CD4-positive, alpha-beta T cell (primary cell): ENCODE measurements at regions not wholly inside any gene's neighbourhood (a gene's known extent, or its start where the extent isn't known, plus 50 kb on each side); places are given as distances from the start of the nearest gene placed in this dataset.
"Not testable (repeated sequence)": the region's sequence is repeated elsewhere in the genome, so short reads cannot be mapped to it uniquely, and the experiment has no call there.

Experiments
- ATAC-seq: fragments of 200-7000 bp; cut with Tn5 transposase; one replicate; pipeline ENCODE4 v1.10.0; 2022; ENCODE audit warnings: mild to moderate bottlenecking; ENCODE audit not compliant: poor library complexity
- CTCF ChIA-PET: fragments of 350-600 bp; sonication (Branson Sonifier 250); formaldehyde crosslinking; loops from one replicate; lab custom pipeline; 2021; ENCODE audit warnings: antibody characterized with exemption, inconsistent platforms; lab: Charles Lee
- POLR2A ChIA-PET: fragments of 350-600 bp; sonication (Branson Sonifier 250); formaldehyde crosslinking; loops from one replicate; lab custom pipeline; 2021; ENCODE audit warnings: antibody characterized with exemption, inconsistent platforms; lab: Charles Lee
- DNase-seq, 14 experiments: peaks; one replicate each; pipeline ENCODE4 v3.0.0-alpha.2; 2013 to 2020; ENCODE audit warnings: mixed read lengths in 2 of 14
- H3K27ac ChIP-seq, 2 donors: one replicate each; pipeline versions ENCODE4 v1.5.1 to v1.7.0; 2013; ENCODE audit warnings: low read length in 2 of 2, low read depth in 1 of 2, mild to moderate bottlenecking in 1 of 2
- H3K27me3 ChIP-seq, 2 experiments: 1 replicate in 1 of 2; 2 replicates in 1 of 2; pipeline versions ENCODE4 v1.6.1 to v1.7.0; 2013; ENCODE audit warnings: low read length in 2 of 2, control low read depth in 1 of 2, mild to moderate bottlenecking in 1 of 2, moderate library complexity in 1 of 2; ENCODE audit not compliant: insufficient read depth in 2 of 2, control insufficient read depth in 1 of 2
- H3K36me3 ChIP-seq: one replicate; pipeline ENCODE4 v1.6.1; 2013; ENCODE audit warnings: low read length, control low read depth; ENCODE audit not compliant: insufficient read depth
- H3K4me1 ChIP-seq: one replicate; pipeline ENCODE4 v1.6.1; 2013; ENCODE audit warnings: low read length, control low read depth; ENCODE audit not compliant: insufficient read depth
- H3K4me3 ChIP-seq: one replicate; pipeline ENCODE4 v1.5.1; 2013; ENCODE audit warnings: mild to moderate bottlenecking, low read length, moderate library complexity
- H3K9me3 ChIP-seq, 2 experiments: 1 replicate in 1 of 2; 2 replicates in 1 of 2; pipeline versions ENCODE4 v1.6.1 to v1.7.0; 2013; ENCODE audit warnings: low read length in 2 of 2, mild to moderate bottlenecking in 2 of 2, control low read depth in 1 of 2, moderate library complexity in 1 of 2; ENCODE audit not compliant: control insufficient read depth in 1 of 2, insufficient read depth in 1 of 2
- H3K27ac Mint-ChIP-seq: one replicate; pipeline ENCODE4 v1.8.0; 2020; ENCODE audit warnings: mixed read lengths
- H3K27me3 Mint-ChIP-seq: one replicate; pipeline ENCODE4 v1.8.0; 2021; ENCODE audit warnings: mixed read lengths
- H3K36me3 Mint-ChIP-seq: one replicate; pipeline ENCODE4 v1.8.0; 2021; ENCODE audit warnings: low read depth, mixed read lengths
- H3K4me1 Mint-ChIP-seq: one replicate; pipeline ENCODE4 v1.8.0; 2021; ENCODE audit warnings: low read depth, mixed read lengths
- H3K4me3 Mint-ChIP-seq: one replicate; pipeline ENCODE4 v1.8.0; 2020; ENCODE audit warnings: mild to moderate bottlenecking, mixed read lengths
- H3K9me3 Mint-ChIP-seq: one replicate; pipeline ENCODE4 v1.8.0; 2020; ENCODE audit warnings: mixed read lengths
- intact Hi-C, 2 experiments: fragments of 100-400 bp; cut with DNase I in 1 of 2; cut with micrococcal nuclease in 1 of 2; formaldehyde crosslinking; loops; one replicate each; pipeline versions ENCODE4 v1.15.1 to v1.9.0; 2023 to 2025; cut with DNase I, micrococcal nuclease

DNA sequence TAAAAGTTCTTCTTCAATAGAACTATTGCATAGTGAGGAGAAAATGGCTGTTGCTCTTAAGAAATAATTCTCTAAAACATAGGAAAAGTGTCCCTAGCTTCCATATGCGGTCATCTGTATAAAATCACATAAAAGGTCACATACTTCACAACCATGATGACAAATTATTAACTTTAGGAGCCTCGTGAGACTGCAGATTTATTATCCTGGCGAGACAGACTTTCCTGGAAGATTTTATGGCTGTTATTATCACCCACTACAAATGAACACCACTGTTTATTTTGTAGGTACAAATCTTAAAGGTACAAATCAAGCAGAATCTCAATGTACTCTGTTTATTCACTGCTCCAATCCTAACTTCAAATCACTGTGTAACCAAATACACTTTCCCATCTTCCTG, 55.0 kb upstream of the AGAP4 start:
- H3K4me3 Mint-ChIP-seq, H3K9me3 Mint-ChIP-seq, DNase-seq, H3K27me3 Mint-ChIP-seq, H3K36me3 ChIP-seq, ATAC-seq, H3K4me3 ChIP-seq, CTCF ChIA-PET, H3K4me1 ChIP-seq, H3K36me3 Mint-ChIP-seq, H3K27ac Mint-ChIP-seq, H3K4me1 Mint-ChIP-seq, POLR2A ChIA-PET, H3K27me3 ChIP-seq, intact Hi-C loops, H3K27ac ChIP-seq, H3K9me3 ChIP-seq: not testable (repeated sequence)

DNA sequence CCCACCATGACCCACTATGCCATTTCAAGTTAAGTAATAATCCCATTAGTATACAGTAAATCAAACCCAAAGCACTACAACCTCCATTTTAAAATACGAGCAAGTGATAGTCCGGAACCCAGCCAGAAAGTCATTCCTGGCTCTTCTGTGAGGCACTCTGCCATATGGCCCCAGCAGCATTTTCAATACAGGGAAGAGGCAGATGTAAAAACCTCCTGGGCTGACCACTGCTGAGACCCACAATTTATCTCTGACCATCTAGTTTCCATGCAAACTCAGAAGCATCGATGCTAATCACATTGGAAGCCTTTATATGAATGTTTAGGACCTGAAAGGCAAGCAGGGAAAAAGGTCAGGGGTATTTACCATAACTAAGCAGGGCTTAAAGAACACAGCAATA, 56.3 kb upstream of the AGAP4 start:
- H3K27ac ChIP-seq, ATAC-seq, H3K27me3 Mint-ChIP-seq, intact Hi-C loops, H3K9me3 Mint-ChIP-seq, H3K27ac Mint-ChIP-seq, H3K4me3 Mint-ChIP-seq, H3K9me3 ChIP-seq, DNase-seq, H3K36me3 Mint-ChIP-seq, H3K36me3 ChIP-seq, H3K27me3 ChIP-seq, CTCF ChIA-PET, H3K4me1 Mint-ChIP-seq, H3K4me3 ChIP-seq, H3K4me1 ChIP-seq, POLR2A ChIA-PET: not testable (repeated sequence)

DNA sequence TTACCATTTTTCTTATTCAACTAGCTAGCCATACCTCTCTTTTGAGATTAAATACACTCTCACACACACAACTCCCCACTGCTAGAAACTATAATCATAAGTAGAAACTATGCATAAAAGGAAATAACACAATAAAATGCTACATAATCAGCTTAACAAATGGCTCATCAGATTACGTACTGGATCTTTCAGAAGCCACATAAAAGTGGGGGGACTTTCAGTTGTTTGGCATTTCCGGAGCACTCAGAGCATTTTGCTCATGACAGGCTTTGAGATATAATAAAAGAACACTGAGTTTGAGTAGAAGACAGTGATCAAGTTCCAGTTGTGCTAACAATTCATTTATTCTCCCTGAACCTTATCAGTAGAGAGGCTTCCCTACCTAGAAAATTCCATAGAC, 56.8 kb upstream of the AGAP4 start:
- DNase-seq, H3K4me3 Mint-ChIP-seq, H3K36me3 ChIP-seq, H3K4me3 ChIP-seq, H3K4me1 Mint-ChIP-seq, intact Hi-C loops, H3K9me3 Mint-ChIP-seq, CTCF ChIA-PET, H3K27me3 Mint-ChIP-seq, H3K9me3 ChIP-seq, H3K27me3 ChIP-seq, POLR2A ChIA-PET, H3K27ac Mint-ChIP-seq, H3K27ac ChIP-seq, H3K36me3 Mint-ChIP-seq, H3K4me1 ChIP-seq: not testable (repeated sequence)
- ATAC-seq: peak; percentile 51

DNA sequence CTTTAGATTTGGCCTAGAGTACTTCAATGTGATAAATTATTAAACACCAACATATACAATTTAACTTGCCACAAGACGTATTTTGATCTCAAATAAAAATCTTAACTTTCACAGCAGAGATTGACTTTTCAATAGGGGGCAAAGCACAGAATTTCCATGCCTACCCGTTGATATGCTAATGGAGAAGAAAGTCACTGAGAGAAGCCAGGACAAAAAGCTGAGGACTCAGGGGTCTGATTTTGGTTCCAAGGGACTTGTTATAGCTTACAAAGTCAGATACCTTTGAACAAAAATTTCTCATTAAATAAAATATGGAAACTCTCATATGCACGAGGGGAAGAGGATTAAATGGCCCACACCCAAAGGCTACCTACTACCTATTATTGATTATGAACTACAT, 59.1 kb upstream of the TIMM23 start:
- H3K9me3 Mint-ChIP-seq, CTCF ChIA-PET, DNase-seq, intact Hi-C loops, H3K4me1 ChIP-seq, H3K9me3 ChIP-seq, H3K27ac Mint-ChIP-seq, H3K36me3 ChIP-seq, H3K27me3 ChIP-seq, H3K4me1 Mint-ChIP-seq, H3K4me3 Mint-ChIP-seq, H3K27ac ChIP-seq, H3K4me3 ChIP-seq, ATAC-seq, POLR2A ChIA-PET, H3K27me3 Mint-ChIP-seq: not testable (repeated sequence)
- H3K36me3 Mint-ChIP-seq: peaks cover 34% of the 10 kb centered on the region

DNA sequence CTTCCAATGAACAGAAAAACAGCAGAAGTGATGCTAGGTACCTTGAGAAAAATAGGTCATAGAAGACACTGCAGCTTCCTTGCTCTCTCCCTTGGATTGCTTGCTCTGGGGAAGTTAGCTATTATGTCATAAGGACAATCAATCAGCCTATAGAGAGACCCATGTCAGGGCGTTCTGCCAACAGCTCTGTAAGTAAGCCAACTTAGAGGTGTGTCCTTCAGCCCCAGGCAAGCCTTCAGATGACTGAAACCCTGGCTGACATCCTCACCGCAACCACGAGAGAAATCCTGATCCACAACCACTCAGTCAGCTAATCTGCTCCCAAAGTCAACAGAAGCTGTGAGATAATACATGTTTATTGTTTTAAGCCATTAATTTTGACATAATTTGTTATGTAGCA, 57.5 kb upstream of the TIMM23 start:
- H3K36me3 ChIP-seq, DNase-seq, H3K27me3 ChIP-seq, H3K4me1 ChIP-seq, H3K27ac Mint-ChIP-seq, intact Hi-C loops, H3K4me3 Mint-ChIP-seq, CTCF ChIA-PET, H3K27ac ChIP-seq, H3K27me3 Mint-ChIP-seq, H3K4me1 Mint-ChIP-seq, ATAC-seq, H3K4me3 ChIP-seq, POLR2A ChIA-PET, H3K9me3 ChIP-seq, H3K9me3 Mint-ChIP-seq: not testable (repeated sequence)
- H3K36me3 Mint-ChIP-seq: peaks cover 30% of the 10 kb centered on the region

DNA sequence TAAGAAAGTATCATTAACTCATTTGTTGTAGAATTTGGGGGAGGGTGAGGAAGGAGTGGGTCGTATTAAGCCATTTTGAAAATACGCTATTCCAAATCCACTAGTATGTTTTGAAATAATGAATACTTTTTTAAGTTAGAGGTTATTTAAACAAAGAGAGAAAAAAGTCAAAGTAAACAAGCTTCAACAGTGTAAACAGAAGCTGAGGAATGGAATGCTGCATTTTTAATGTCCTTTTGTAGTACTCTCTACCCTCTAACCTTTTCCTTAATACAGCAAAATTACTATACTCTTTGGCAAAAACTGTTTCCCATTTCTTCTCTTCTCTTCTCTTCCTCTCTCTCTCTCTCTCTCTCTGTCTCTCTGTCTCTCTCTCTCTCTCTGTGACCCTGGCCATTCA, 56.7 kb upstream of the TIMM23 start:
- H3K9me3 Mint-ChIP-seq, H3K36me3 ChIP-seq, H3K4me3 ChIP-seq, DNase-seq, H3K9me3 ChIP-seq, H3K27ac Mint-ChIP-seq, H3K4me1 Mint-ChIP-seq, H3K27ac ChIP-seq, H3K4me1 ChIP-seq, H3K27me3 ChIP-seq, ATAC-seq, POLR2A ChIA-PET, intact Hi-C loops, H3K4me3 Mint-ChIP-seq, H3K27me3 Mint-ChIP-seq, CTCF ChIA-PET: not testable (repeated sequence)
- peaks cover 29% of the 10 kb centered on the region for H3K36me3 Mint-ChIP-seq

DNA sequence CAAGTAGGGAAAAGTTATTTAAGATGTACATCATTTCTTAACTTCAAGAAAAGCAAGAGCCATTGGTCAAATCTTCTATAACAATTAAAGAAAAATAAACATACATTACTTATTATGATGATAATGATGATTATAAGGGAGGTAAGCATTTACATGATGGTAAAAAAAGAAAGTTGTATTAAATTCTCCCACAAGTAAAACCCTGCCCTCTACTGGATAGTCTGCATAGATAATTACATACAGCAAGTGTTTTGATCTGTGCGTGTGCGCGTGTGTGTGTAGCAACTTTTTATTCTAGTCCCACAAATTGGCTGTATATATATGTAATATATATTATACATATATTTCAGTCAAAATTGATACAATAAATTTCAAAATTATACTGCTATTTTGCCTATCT, 51.4 kb upstream of the TIMM23 start:
- peaks cover 14% of the 10 kb centered on the region for H3K36me3 Mint-ChIP-seq
- POLR2A ChIA-PET, H3K27me3 Mint-ChIP-seq, H3K27ac ChIP-seq, H3K9me3 ChIP-seq, ATAC-seq, H3K4me3 ChIP-seq, H3K27ac Mint-ChIP-seq, H3K27me3 ChIP-seq, H3K4me3 Mint-ChIP-seq, intact Hi-C loops, CTCF ChIA-PET, H3K4me1 ChIP-seq, H3K36me3 ChIP-seq, H3K9me3 Mint-ChIP-seq, H3K4me1 Mint-ChIP-seq: not testable (repeated sequence)
- peak in 1 of 14 experiments; percentile 6 for DNase-seq
